GM12864 (cell line): ENCODE measurements at regions not wholly inside any gene's neighbourhood (a gene's known extent, or its start where the extent isn't known, plus 50 kb on each side); places are given as distances from the start of the nearest gene placed in this dataset.

Source experiments
- DNase-seq: peaks from one replicate; pipeline ENCODE4 v3.0.0-alpha.2; 2011; ENCODE audit warnings: low read depth
- H3K4me3 ChIP-seq: 2 replicates; pipeline ENCODE4 v1.5.1; 2011; ENCODE audit warnings: mild to moderate bottlenecking, low read depth, low read length, control low read depth
- CTCF ChIP-seq: IDR thresholded peaks from 2 replicates; pipeline ENCODE4 v1.5.1; 2011; ENCODE audit warnings: low read depth, mild to moderate bottlenecking, moderate library complexity, low read length, control low read depth, inconsistent platforms; ENCODE audit errors: missing control alignments

GRCh38 chr4:153143527-153144348, 60.5 kb upstream of the TRIM2 start:
- no peak for TF ChIP-seq CTCF
- DNase-seq = no peak
- no peak overlapping the region for H3K4me3 ChIP-seq

DNA sequence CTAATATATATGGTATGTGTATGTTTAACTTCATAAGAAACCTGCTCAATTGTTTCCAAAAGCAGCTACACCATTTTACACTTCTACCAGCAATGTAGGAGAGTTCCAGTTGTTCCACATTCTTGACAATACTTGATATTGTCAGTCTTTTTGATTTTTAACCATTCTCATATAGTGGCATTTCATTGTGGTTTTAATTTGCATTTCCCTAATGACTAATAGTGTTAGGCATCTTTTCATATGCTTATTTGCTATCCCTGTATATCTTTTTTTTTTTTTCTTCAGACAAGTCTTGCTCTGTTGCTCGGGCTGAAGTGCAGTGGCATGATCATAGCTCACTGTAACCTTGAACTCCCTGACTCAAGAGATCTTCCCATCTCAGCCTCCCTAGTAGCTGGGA, 58.2 kb upstream of the TRIM2 start:
- H3K4me3 ChIP-seq = no peak overlapping the region
- no peak for DNase-seq
- TF ChIP-seq CTCF = no peak

GRCh38 chr4:153146961-153147360, 57.3 kb upstream of the TRIM2 start:
- no peak overlapping the region for H3K4me3 ChIP-seq
- no peak for DNase-seq
- TF ChIP-seq CTCF = no peak

- no peak overlapping the region for H3K4me3 ChIP-seq
- DNase-seq = no peak
- TF ChIP-seq CTCF = no peak
Observed at GRCh38 chr4:153148791-153149190, 55.5 kb upstream of the TRIM2 start.

GRCh38 chr4:153151535-153152455, 52.4 kb upstream of the TRIM2 start:
- no peak for DNase-seq
- H3K4me3 ChIP-seq = no peak overlapping the region
- no peak for TF ChIP-seq CTCF

DNA sequence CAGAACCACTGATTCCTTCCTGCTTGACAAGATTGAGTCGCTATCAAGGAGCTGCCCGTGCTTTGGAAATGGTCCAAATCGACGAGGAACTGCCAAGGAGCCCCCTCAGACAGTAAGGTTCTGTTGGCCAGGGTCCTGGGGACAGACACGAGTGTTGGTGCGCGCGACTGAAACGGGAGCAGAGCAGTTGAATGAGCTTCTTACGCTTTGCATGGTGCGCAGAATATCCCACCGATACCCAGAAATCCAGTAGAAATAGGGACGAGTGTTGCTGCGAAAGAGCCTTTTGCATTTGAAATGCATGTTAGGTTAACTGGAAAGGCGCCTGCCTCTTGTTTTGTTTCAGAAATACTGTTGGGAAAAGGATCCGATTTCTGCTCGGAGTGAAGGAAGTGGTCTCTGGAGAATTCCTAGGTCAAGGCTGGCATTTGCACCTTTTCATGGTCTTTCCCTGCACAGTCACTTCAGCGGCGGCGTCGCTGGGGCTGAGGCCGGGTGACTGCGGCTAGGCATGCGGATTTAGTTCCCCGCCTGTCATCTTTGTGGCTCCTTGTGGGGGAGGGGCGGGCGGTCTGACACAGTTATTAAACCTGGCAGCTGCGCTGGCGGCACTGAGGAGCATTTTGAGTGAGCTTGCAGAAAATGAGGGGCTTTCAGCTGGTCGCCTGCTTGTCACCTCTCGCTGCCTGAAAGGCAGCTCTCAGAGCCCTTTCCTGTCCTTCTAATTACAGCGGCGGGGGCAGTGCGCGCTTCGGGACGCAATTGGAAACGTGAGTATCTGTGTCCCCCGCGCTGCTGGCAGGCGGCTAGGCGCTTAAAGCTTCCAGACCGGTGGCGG, 51.5 kb upstream of the TRIM2 start:
- no peak for DNase-seq
- no peak for TF ChIP-seq CTCF
- peak overlapping the region; percentile 48 for H3K4me3 ChIP-seq
